ENCODE measurements at regions not wholly inside any gene's neighbourhood (a gene's known extent, or its start where the extent isn't known, plus 50 kb on each side); places are given as distances from the start of the nearest gene placed in this dataset.

DNA sequence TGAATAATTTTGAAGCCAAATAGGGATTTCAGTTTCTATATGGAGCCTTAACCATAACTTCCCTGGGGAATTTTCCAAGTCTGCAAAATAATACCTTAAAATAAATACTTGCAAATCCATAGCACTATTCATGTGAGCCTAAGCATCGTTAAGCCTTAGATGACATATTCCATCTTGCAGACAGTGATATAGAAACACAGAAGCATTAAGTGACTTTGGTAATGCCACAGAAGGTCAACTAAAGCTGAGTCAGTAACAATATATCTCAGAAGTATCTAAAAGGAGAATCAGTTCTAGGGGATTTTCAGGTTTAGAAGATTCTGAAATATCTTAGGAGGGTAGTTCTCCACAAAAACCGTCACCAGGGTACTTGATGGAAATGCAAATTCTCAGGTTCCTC, 163.4 kb upstream of the COL1A2 start:
- DNase-seq (ENCODE audit: low read depth in 2 of 2), result no peak

DNA sequence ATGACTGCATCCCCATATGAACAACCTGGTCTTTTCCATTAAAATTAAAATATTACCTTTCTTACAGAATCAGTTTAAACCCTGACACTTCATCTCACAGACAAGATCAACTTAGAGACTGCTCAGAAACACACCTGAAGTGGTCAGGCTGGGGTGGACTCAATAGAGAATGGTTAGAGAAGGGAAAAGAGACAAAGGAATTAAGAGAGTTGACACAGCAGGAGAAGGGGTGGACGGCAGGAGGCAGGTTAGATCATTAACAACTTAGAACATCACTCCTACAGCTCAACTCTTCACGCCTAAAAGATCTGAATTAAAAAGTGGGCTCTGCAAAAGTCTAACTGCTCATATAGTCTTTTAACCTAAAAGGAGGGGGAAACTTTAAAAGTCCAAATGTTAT, 157.7 kb upstream of the COL1A2 start:
- DNase-seq (ENCODE audit: low read depth in 2 of 2), result no peak

DNA sequence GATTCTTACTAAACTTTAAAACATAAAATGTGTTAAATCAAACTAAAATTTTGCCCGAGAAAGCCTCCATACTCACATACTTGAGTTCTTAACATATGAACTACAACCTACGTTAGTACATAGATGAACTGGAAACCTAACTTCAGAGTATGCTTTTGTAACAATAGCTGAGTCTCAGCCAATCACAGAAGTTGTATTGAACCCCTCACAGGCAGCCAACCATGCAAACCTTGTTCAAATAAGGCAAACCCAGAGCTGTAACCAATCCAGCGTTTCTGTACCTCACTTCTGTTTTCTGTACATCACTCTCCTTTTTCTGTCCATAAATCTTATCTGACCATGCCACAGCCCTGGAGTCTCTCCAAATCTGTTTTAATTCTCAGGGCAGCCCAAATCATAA, 157.3 kb upstream of the COL1A2 start:
- DNase-seq (ENCODE audit: low read depth in 2 of 2), result no peak

DNA sequence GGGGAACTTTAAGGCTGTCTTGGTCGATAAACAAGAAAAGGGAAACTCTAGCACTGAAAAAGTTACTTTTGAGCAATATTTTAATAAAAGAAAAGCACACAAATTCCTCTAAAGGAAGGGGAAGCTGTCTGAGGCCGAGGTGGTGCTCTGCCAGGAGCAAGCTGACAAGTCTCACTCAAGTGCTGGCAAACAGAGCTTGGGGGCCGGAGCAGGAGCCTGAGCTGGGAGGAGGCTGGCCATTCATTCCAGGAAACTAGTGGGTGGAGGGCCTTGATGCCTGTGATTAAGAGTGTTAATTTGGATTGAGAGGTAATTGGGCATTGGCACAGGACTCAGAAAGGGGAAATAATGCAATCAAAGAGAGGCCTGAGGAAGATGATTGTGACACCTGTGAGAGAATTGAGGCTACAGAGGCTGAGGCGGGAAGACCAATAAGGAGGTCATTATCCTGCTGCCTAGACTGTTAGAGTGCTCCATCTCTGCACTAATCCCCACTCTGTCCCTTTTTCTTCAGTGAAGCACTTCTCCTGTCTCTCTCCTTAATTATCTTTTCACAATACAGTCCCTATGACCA, 154.9 kb upstream of the COL1A2 start:
- DNase-seq (ENCODE audit: low read depth in 2 of 2), result no peak

DNA sequence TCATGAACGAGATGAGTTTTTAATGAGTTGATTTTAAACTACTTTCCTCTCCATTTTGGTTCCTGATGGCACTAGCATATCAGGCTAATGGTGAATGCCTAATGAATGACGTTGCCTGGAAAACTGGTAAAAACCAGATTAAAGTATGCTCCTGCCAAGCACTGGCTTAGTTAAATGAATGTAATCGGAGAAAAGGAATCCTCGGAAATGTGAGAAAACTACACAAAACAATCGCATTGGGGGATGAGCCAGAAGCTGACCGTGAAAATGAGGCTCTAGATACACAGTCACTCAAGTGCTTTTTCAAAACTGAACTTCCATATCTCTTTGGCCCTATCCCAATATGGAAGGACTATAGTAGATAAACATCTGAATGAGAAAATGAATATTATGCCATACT, 153.8 kb upstream of the COL1A2 start:
- no peak for DNase-seq (ENCODE audit: low read depth in 2 of 2)

DNA sequence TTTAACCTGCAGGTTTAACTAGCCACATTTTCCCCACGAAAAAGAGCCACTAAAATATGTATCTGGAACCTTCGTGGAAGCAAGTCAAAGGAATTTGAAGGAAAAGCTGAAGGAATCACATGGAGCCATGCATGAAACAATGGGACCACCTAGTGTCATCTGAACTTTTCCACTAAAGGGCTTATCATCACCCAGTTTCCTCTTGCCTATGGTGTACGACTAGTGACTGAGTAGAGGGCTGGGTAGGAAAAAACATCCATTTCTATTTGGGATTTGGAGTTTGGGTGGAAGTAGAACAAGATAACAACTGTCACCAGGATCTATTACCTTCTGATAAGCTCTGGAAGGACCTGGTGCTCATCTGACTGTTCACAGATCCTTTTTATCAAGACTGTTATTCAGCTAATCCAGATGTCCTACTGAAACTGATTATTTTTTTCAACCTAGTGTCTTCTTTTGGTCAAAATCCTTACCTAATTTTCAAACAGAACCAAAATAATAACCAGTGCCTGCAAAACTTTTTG, 153.2 kb upstream of the COL1A2 start:
- DNase-seq (ENCODE audit: low read depth in 2 of 2), result no peak

DNA sequence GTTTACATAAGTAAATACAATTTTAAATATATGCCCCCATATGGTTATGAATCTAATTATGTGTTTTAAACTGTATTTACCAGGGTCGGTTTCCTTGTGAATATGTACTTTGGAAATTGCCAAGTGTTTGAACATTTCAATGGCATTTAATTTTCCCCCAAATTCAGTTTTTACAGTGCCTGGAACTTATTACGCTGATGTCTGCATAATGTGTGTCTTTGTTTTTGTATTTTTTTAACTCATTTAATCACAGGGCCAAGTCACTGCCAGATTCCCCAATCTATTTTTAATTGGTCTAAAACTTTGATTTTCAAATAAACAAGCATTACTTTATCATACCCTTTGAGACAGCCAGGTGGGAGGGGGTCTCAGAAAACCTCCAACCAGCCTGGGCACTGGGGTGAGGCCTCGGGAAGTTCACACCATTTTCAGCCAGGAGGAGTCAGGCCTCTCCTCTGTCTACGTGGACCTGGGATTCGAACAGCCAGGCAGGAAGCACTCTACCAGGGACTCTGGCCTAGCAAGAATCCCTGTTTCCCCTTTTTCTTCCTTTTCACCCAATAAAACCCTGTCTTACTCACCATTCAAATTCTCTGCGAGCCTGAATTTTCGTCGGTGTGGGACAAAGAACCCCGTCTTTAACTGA, 151.5 kb upstream of the COL1A2 start:
- no peak for DNase-seq (ENCODE audit: low read depth in 2 of 2)

DNA sequence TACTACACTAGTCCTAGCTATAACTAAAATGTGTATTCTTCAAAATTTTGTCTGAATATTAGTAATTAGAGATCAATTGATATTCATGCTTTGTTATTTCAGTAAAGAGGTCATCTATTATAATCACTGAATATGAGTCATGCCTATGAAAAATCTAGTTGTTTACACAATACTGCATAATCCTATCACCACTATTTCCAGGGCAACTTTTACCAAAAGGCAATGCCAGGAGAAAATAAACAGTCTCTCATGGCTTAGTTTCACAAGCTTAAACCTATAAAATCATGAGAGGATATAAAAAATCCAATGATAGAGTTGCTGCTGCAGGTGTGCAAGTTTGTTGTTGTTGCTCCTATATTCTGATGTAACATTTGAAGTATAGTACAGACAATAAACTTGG, 149.9 kb upstream of the COL1A2 start:
- DNase-seq (ENCODE audit: low read depth in 2 of 2), result no peak

DNA sequence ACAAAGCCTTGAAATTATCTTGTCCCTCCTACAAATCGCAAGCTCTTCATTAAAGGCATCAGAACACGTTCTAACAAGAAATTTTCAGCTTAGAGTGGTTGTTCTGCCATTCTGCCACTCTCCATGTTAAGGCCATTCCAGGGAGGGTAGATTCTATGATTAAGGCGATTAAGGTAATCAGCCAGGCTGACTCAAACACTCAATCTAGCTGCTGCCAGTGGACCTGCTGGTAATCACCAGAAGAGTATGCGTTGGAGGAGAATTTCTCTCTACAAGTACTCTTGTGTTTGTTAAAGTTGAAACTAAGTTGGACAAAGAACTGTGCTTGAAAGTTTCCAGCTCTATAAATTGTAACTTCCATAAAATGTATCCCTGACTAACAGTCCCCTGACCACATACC, 149.2 kb upstream of the COL1A2 start:
- DNase-seq (ENCODE audit: low read depth in 2 of 2), result no peak

DNA sequence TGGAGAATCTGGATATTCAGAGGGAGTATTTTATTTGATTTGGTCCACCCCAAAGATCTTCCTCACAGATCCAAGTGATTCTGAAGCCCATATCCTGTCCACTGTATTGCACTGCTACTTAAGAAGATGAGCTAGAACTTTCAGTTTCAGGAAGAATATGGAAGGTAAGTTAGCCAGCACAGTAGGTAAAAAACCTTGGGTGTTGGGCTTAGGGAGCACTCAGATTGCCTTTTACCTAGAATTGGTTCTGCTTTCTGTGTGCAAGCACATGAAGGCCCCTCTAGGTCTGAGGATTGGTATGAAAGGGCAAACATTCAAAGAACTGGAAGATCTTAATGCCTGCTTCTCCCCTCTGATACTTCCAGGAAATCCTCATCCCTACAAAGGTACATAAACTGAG, 146.7 kb upstream of the COL1A2 start:
- DNase-seq (ENCODE audit: low read depth in 2 of 2), result no peak

DNA sequence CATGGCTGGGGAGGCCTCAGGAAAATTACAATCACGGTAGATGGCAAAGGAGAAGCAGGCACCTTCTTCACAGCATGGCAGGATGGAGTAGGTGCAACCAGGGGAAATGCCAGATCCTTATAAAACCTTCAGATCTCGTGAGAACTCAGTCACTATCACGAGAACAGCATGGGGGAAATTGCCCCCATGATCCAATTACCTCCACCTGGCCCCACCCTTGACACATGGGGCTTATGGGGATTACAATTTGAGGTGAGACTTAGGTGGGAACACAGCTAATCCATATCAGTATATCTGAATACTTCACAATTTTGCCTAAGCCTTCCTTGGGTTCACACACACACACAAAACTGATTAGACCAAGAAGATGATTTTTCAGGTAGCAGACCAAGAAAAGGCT, 145.1 kb upstream of the COL1A2 start:
- no peak for DNase-seq (ENCODE audit: low read depth in 2 of 2)

DNA sequence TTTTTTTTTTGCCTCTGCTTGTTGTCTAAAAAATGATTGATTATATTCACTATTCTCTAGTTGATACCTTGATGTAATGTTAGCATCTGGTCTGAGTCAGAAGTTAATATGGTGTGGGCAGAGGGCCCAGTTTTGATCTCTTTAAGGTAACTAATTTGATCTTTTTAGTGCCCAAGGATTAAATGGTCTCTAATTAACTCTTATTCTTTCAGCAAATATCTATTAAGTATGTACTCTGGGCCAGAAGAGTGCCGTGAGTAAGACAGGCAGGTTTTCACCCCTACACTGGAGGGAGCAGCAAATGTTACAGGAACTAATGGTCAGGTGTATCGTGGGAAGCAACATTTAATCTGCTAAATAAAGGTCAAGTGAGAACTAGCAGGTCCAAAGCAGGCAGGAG, 144.6 kb upstream of the COL1A2 start:
- DNase-seq (ENCODE audit: low read depth in 2 of 2), result no peak

DNA sequence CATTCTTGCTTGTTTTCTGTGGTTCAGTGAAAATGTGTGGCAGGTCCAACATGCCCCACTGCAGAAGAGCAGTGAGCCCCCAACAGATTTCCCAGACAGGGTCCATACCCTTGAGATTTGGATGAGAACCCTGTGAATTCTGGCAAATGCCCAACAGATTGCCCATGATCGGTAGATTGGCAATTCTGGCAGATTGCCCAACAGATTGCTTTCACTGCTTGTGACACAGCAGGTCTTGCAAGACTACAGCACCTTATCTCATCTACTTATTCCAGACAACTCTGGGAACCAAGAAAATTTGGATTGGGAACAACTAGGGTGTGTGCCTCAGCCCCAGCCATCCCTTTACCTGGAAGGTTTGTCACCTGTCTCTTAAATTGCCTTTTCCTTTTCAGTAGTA, 143.7 kb upstream of the COL1A2 start:
- DNase-seq (ENCODE audit: low read depth in 2 of 2), result no peak

DNA sequence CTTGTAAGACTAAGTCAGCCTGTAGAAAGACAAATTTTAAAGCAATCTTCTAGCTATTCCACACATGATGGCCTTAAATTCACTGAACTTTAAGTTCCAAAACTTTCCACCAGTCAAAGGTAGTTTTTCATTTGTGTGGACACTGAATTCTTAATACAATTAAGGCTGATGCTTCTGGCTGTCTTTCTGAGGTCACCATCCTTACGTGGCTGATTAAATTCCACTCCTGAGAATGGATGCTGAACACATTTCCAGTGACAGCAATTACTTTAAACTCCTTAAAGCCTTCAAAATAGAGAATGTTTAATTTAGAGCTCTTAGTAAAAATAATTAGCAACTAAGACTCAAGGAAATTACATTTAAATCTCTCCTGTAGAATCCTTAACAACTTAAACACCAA, 142.6 kb upstream of the COL1A2 start:
- no peak for DNase-seq (ENCODE audit: low read depth in 2 of 2)

DNA sequence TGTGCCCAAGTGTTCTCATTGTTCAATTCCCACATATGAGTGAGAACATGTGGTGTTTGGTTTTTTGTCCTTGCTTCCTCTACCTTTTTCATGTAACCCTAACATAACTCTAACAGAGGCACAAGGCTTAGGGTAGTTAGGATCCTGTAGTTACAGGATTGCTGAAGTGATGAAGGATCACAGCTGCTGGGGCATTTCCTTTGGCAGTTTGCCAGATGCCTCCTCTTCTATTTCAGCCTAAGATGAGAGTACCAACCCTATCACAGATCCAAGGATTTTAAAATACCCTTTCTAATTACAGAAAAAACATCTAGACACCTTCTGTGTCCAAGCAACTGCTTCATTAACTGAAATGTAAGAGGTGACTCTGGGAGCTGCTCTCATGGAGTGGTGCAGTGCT, 141.7 kb upstream of the COL1A2 start:
- no peak for DNase-seq (ENCODE audit: low read depth in 2 of 2)

DNA sequence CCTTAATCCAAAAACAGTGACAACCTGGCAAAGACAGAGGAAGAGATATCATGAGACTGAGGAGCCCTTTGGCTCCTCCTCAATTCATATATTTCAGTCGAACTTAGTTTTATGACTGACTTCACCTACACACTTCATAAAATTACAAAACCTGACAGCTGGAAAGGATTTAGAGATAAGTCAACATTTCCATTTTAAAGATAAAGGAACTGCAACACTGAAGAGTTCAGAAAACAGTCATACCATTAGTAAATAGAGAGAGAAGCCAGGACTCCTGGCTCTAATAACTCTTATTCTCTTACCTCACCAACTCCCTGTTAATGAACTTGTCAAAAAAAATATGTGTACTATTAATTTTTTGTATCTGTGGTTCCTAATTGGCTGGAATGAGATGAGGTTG, 141.0 kb upstream of the COL1A2 start:
- DNase-seq (ENCODE audit: low read depth in 2 of 2), result no peak

DNA sequence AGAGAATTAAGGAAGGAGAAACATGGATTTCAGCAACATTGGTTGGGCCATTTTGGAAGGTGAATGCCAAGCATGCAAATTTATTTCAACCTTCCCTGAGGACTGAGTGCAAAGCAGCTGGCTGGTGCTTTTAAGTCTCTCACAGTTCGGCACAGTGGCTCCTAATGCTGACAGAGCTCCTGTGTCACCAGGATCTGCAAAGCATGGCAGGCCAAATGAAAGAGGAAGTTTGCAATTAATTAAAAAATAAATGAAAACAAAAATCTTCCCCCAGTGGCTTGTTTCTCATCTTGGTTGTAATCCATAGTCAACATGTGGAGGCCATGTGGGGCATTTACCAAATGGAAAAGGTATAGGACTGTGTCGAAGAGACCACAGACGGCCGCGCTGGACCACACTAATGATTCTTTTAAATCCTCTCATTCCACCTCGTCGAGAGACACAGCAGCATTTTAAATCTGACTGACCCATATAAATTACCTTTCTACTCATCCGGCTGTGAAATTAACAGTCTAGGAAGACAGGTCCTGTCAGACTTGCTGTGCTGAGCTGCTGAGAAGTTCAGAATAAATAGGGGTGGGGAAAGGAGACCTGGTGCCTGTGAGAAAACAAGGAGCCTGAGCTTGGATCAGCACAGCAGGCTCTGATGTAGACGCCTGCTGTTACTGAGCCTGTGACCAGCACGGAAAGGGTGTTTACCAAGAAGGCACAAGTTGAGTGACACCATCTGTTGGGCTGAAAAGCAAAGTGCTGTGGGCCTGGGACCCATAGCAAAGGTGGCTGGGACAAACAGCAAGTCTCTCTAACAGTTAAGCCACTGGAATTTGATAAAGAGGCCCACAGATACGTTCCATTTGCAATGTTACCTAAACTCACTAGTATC, 136.0 kb upstream of the COL1A2 start:
- no peak for DNase-seq (ENCODE audit: low read depth in 2 of 2)

DNA sequence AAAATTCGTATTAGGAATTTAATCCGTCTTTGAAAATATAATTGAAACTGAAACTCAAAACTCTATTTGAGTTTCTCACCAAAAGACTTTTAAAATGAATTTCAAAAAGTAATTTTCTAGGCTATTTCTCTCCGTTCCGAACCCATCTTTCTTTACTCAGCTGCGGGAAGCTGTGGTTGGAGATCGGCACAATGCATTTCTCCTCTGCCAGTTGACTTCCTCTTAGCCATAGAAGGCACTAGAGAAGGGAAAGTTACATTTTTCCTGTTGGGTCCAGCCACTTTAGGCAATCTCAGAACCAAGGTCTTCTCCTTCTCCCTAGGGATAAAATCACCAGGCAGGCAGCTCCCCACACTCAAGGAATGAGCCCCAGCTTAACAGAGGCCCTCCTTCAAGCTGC, 133.6 kb upstream of the COL1A2 start:
- no peak for DNase-seq (ENCODE audit: low read depth in 2 of 2)

DNA sequence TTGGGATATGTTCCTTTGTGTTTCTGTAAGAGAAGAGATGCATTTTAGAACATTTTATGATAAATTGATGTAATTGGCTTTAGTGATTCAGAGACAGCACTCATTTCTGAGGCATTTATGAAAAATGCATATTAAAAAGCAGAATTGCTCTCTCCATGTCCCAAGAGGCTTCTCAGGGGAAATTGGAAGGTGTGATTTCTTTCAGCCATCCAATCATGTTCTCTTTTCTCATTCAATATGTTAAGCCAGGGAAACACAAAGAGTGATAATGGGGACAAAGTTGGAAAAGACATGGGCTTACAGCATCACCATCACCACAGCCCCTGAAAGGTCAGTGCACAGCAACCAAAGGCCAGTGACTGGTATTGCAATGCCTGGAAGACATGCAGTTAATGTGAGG, 129.9 kb upstream of the COL1A2 start:
- no peak for DNase-seq (ENCODE audit: low read depth in 2 of 2)

DNA sequence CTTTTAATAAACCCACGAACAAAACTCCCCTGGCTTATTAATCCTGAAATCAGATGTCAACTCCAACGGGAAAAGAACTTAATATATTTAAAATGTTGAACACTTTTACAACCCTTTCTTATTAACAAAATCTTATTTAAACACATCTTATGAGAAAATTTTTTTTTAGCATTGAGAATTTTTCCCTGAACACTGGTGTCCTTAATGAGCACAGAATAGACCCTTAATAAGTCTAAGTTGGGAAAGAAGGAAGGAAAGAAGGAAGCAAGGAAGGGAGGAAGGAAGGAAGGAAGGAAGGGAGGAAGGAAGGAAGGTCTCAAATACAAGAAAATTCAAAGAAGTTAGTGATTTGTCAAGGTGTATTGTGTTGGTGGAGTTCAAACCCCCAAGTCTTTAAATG, 129.2 kb upstream of the COL1A2 start:
- no peak for DNase-seq (ENCODE audit: low read depth in 2 of 2)

DNA sequence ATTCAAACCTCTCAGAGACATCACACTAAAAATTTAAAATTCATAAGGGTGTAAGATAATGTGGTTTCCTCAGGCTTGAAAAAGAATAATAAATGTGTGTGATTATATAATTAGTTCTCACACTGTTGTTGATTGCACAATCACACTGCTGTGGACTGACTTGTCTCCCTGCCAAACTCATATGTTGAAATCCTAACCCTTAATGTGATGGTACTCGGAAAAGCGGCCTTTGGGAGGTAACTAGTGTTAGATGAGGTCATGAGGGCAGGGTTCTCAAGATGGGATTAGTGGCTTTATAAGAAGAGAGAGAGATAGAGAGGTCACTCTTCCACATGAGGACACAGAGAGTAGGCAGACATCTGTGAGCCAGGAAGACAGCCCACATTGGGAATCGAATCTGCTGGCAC, 128.5 kb upstream of the COL1A2 start:
- no peak for DNase-seq (ENCODE audit: low read depth in 2 of 2)

DNA sequence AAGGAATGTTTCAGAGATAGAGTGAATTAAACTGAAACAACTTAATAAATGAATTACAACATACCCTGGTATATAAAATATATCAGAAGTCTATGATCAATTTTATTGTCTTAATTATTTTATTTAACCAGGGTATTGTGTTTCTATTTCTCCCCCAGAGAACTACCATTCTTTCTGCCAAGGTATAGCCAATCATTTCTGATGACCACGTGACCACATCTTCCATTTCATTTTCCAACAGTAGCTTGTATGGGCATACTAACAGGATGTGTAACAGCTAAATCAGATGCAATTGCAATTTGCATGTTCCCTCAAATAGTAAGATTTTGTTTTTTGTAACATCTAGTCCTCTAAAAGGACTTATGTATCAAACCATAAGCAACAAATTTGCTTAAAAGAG, 123.9 kb upstream of the COL1A2 start:
- no peak for DNase-seq (ENCODE audit: low read depth in 2 of 2)
